Glomerular endothelial cell (primary cell): ENCODE measurements at regions not wholly inside any gene's neighbourhood (a gene's known extent, or its start where the extent isn't known, plus 50 kb on each side); places are given as distances from the start of the nearest gene placed in this dataset.
A peak's percentile ranks its signal among the peaks of the same experiment; 100 is the strongest.

Source experiments
- DNase-seq: peaks from one replicate; pipeline ENCODE4 v3.0.0-alpha.2; 2011; ENCODE audit warnings: low read depth, low spot score; ENCODE audit errors: extremely low read depth

GRCh38 chrX:142149919-142150318, 55.2 kb downstream of the MAGEC2 start:
- DNase-seq: no peak

- no peak for DNase-seq
These were observed 70.6 kb downstream of the MAGEC2 start for GRCh38 chrX:142134533-142134932.

- no peak for DNase-seq
These were observed 108.8 kb downstream of the MAGEC2 start for GRCh38 chrX:142096253-142096652.

GRCh38 chrX:142095651-142096245, 109.3 kb downstream of the MAGEC2 start:
- no peak for DNase-seq

GRCh38 chrX:142089193-142089592, 115.9 kb downstream of the MAGEC2 start:
- peak; percentile 2 for DNase-seq

GRCh38 chrX:142084611-142085010, 120.5 kb downstream of the MAGEC2 start:
- no peak for DNase-seq

GRCh38 chrX:142076633-142077032, 128.5 kb downstream of the MAGEC2 start:
- no peak for DNase-seq

- DNase-seq: no peak
These were observed 136.7 kb downstream of the MAGEC2 start for GRCh38 chrX:142068365-142068764.

GRCh38 chrX:142060191-142060590, 144.9 kb downstream of the MAGEC2 start:
- DNase-seq: no peak

- DNase-seq: no peak
These were observed 150.4 kb downstream of the MAGEC1 start for GRCh38 chrX:142054094-142054493.

- no peak for DNase-seq
These were observed 148.5 kb downstream of the MAGEC1 start for GRCh38 chrX:142052238-142052637.

GRCh38 chrX:142043196-142043595, 139.5 kb downstream of the MAGEC1 start:
- DNase-seq: no peak

GRCh38 chrX:142040906-142041305, 137.2 kb downstream of the MAGEC1 start:
- no peak for DNase-seq

- DNase-seq: no peak
These were observed 132.4 kb downstream of the MAGEC1 start for GRCh38 chrX:142036116-142036515.

GRCh38 chrX:142005532-142005931, 101.8 kb downstream of the MAGEC1 start:
- no peak for DNase-seq

GRCh38 chrX:142002471-142002870, 98.8 kb downstream of the MAGEC1 start:
- no peak for DNase-seq

GRCh38 chrX:142001934-142002333, 98.2 kb downstream of the MAGEC1 start:
- DNase-seq: no peak

- DNase-seq: no peak
These were observed 86.1 kb downstream of the MAGEC1 start for GRCh38 chrX:141989815-141990214.

- no peak for DNase-seq
These were observed 85.4 kb downstream of the MAGEC1 start for GRCh38 chrX:141989134-141989533.

GRCh38 chrX:141982296-141982695, 78.6 kb downstream of the MAGEC1 start:
- no peak for DNase-seq

- DNase-seq: no peak
These were observed 72.1 kb downstream of the MAGEC1 start for GRCh38 chrX:141975839-141976238.

GRCh38 chrX:141969706-141970105, 66.0 kb downstream of the MAGEC1 start:
- DNase-seq: no peak

GRCh38 chrX:141960578-141960977, 56.9 kb downstream of the MAGEC1 start:
- no peak for DNase-seq
